AG20443 (cell line): ENCODE measurements at regions not wholly inside any gene's neighbourhood (a gene's known extent, or its start where the extent isn't known, plus 50 kb on each side); places are given as distances from the start of the nearest gene placed in this dataset.

Experiments
- DNase-seq: peaks from one replicate; pipeline ENCODE4 v3.0.0; 2012; ENCODE audit warnings: low spot score, mixed read lengths

DNA sequence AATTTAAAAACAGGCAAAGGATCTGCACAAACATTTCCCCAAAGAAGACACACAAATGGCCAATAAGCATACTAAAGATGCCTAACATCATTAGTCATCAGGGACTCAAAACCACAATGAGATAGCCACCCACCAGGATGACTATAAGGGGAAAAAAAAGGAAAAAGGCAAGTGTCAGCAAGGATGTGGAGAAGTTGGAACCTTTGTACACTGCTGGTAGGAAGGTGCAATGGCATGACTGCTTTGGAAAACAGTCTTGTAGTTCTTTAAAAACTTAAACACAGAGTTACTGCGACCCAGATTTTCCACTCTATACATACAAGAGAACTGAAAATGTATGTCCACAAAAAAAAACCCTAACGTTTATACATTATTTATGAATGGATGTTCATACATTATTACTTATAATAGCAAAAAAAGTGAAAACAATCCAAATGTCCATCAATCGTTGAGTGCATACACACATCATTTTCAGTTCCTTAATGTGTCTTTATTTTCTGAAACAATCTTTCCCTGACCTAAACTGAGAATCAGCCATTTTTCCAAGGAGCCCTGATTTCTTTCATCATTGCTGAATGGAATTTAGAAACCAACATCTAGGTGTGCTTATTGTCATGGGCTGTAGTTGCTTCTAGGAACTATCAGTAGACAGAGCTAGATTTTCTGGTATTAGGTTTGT is 64.7 kb upstream of the TLK1 start:
- peak; percentile 44 for DNase-seq

DNA sequence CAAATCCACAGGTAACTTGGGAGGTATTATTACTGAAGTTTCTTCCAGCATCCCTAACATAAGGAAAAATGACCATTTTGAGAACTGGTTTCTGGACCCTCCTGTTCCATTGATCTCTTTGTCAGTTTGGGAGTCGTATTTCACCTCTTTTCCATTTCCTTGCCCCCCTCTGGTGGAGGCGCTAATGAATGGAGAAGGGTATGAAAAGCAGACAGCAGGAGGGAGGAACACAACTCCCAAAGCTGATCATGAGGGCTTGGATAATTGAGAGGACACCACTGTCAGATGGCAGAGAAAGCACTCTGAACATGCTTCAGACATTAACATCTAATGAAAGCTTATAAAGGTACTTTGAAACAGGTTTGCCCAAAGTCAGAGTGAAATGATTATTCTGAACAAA is 56.6 kb upstream of the TLK1 start:
- DNase-seq: no peak

DNA sequence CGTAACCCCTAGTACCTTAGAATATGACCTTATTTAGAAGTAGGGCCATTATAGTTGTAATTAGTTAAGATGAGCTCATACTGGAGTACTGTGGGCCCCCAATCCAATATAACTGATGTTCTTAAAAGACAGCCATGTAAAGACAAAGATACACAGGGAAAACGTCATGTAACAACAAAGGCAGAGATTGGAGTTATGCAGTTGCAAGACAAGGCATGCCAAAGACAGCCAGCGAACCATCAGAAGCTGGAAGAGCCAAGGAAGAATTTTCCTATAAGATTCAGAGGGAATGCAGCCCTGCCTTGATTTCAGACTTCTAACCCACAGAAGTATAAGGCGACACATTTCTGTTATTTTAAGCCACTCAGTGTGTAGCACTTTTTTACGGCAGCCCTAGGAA is 55.9 kb upstream of the TLK1 start:
- DNase-seq: no peak

DNA sequence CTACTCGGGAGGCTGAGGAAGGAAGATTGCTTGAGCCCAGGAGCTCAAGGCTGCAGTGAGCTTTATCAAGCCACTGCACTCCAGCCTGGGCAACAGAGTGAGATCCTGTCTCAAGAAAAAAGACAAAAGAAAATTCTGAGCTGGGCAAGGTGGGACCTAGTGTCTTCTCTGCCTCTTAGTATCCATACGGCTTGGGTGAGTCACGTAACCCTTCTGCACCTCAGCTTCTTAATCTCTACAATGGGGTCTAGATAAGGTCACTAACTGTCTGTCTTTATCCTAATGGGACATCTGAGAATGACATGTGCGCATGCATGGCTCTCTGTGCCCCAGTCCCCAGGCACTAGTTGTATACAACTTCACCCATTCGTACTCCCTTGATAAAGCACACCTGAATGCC is 53.4 kb upstream of the TLK1 start:
- no peak for DNase-seq

DNA sequence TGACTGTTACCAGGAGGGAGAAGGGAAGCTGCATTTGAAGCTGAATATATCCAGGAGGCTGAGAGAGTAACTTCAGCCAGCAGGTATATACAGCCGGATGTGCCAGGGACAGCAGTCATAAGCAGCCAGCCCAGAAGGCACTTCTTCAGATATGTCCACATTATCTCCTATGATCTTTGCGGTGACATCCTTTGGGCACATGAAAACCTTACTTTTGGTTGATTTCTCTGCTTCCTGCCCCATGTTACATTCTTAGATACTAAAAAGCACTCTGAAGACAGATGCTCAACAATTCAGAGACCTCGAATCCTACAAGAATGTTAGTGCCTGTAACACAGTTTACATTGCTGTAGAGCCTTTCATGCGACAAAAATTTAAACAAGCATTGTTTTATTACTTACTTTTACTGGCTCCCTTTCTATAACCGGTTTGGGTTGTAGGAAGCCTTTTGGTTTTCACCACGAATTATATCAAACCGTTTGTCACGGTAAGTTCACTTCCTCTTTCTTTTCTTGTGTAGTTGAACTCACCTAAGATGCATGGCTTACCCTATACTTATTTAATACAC is 50.3 kb upstream of the TLK1 start:
- no peak for DNase-seq
